Brain microvascular endothelial cell (primary cell): ENCODE measurements at regions not wholly inside any gene's neighbourhood (a gene's known extent, or its start where the extent isn't known, plus 50 kb on each side); places are given as distances from the start of the nearest gene placed in this dataset.

Experiments
- DNase-seq: peaks from one replicate; pipeline ENCODE4 v3.0.0-alpha.2; 2020
- H3K27ac ChIP-seq: fragments of 250-450 bp; sonication (Bioruptor Pico); 2 replicates; pipeline ENCODE4 v1.5.1; 2020; ENCODE audit warnings: mild to moderate bottlenecking, moderate library complexity
- H3K27me3 ChIP-seq: fragments of 250-450 bp; sonication (Bioruptor Pico); replicated peaks from 2 replicates; pipeline ENCODE4 v1.5.1; 2020; ENCODE audit warnings: mild to moderate bottlenecking
- H3K36me3 ChIP-seq: fragments of 250-450 bp; sonication (Bioruptor Pico); replicated peaks from 2 replicates; pipeline ENCODE4 v1.5.1; 2020; ENCODE audit warnings: mild to moderate bottlenecking
- H3K4me3 ChIP-seq: 2 replicates; pipeline ENCODE4 v1.5.1; 2011; ENCODE audit warnings: low read depth, mild to moderate bottlenecking, control low read depth, low read length, moderate library complexity
- in situ Hi-C: cut with HindIII; loops from 2 replicates; pipeline ENCODE4 v1.10.0; 2017; ENCODE audit warnings: low sequenced_read_pairs, low pct_ligation_motif_present
- TF ChIP-seq, protein P1 (sequence below): IDR thresholded peaks from 2 replicates; pipeline ENCODE4 v1.5.1; 2011; ENCODE audit warnings: low read depth, mild to moderate bottlenecking, moderate library complexity, low read length, control low read depth, inconsistent platforms; ENCODE audit errors: missing control alignments

GRCh38 chr7:45257284-45257683, 99.7 kb downstream of the RAMP3 start:
- Histone ChIP-seq H3K27me3 (no peaks in the 10 kb centered on the region), H3K4me3 (no peak overlapping the region), H3K27ac (no peak overlapping the region), H3K36me3 (no peaks in the 10 kb centered on the region)
- TF ChIP-seq, protein P1, sequence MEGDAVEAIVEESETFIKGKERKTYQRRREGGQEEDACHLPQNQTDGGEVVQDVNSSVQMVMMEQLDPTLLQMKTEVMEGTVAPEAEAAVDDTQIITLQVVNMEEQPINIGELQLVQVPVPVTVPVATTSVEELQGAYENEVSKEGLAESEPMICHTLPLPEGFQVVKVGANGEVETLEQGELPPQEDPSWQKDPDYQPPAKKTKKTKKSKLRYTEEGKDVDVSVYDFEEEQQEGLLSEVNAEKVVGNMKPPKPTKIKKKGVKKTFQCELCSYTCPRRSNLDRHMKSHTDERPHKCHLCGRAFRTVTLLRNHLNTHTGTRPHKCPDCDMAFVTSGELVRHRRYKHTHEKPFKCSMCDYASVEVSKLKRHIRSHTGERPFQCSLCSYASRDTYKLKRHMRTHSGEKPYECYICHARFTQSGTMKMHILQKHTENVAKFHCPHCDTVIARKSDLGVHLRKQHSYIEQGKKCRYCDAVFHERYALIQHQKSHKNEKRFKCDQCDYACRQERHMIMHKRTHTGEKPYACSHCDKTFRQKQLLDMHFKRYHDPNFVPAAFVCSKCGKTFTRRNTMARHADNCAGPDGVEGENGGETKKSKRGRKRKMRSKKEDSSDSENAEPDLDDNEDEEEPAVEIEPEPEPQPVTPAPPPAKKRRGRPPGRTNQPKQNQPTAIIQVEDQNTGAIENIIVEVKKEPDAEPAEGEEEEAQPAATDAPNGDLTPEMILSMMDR: no peak
- in situ Hi-C loops: no loop called here
- no peak for DNase-seq

DNA sequence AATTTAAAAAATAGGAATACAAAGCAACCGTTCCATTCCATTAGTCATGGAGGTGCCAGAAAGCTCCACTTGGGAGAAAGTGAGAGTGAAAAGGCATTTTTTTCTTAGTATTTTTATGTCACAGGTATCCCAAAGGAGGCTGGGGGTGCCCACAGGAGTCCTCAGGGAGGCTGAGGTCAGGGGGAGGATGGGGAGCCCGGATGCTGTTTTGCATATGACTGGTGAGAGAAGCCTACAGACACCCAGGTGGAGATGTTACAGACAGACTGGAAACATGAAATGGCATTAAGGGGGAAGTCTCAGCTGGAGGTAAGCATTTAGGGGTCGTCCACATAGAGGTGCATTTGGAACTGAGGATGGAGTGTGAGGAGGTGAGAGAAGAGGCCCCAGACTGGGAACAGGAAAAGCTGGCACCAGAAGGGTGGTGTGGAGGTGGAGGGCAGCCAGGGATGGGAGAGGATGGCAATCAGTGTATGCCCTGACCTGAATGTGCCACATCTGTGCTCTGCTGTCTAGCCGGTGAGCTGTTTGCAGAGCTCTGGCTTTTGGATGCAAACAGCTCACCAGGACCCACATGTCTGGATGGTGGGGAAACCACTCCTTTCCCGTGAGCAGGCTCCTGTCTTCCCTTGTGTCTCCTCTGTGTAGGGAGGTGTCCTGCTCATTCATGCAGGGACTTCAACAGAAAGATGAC, 101.1 kb downstream of the RAMP3 start:
- no peaks in the 10 kb centered on the region for H3K27me3 ChIP-seq
- TF ChIP-seq, protein P1: no peak
- in situ Hi-C loops: no loop called here
- DNase-seq: no peak
- no peak overlapping the region for H3K27ac ChIP-seq
- no peaks in the 10 kb centered on the region for H3K36me3 ChIP-seq
- H3K4me3 ChIP-seq: no peak overlapping the region

- DNase-seq: no peak
- no peaks in the 10 kb centered on the region for H3K27me3 ChIP-seq
- H3K4me3 ChIP-seq: no peak overlapping the region
- H3K27ac ChIP-seq: no peak overlapping the region
- H3K36me3 ChIP-seq: no peaks in the 10 kb centered on the region
- in situ Hi-C loops: no loop called here
- TF ChIP-seq, protein P1: no peak
Observed at GRCh38 chr7:45259227-45259596, 101.6 kb downstream of the RAMP3 start.

GRCh38 chr7:45259966-45260646, 102.5 kb downstream of the RAMP3 start:
- no peaks in the 10 kb centered on the region for H3K27me3 ChIP-seq
- TF ChIP-seq, protein P1: peak; percentile 100
- peak; percentile 7 for DNase-seq
- H3K36me3 ChIP-seq: no peaks in the 10 kb centered on the region
- no peak overlapping the region for H3K4me3 ChIP-seq
- H3K27ac ChIP-seq: no peak overlapping the region
- in situ Hi-C loops: no loop called here

- in situ Hi-C loops: no loop called here
- Histone ChIP-seq H3K27ac (no peak overlapping the region), H3K27me3 (no peaks in the 10 kb centered on the region), H3K36me3 (no peaks in the 10 kb centered on the region), H3K4me3 (no peak overlapping the region)
- TF ChIP-seq, protein P1: no peak
- peak; percentile 9 for DNase-seq
Observed at GRCh38 chr7:45267262-45267661, 109.7 kb downstream of the RAMP3 start.
